Testis (tissue), 2 donors: ENCODE measurements at regions not wholly inside any gene's neighbourhood (a gene's known extent, or its start where the extent isn't known, plus 50 kb on each side); places are given as distances from the start of the nearest gene placed in this dataset.

ENCODE experiments used
- DNase-seq: peaks from one replicate; pipeline ENCODE4 v3.0.0-alpha.2; 2019
- H3K27ac ChIP-seq, 2 donors: fragments of 200-600 bp; sonication (generic); one replicate each; pipeline ENCODE4 v1.5.1; 2019
- H3K27me3 ChIP-seq: fragments of 200-600 bp; sonication (generic); one replicate; pipeline ENCODE4 v1.5.1; 2019
- H3K36me3 ChIP-seq: fragments of 200-600 bp; sonication (generic); one replicate; pipeline ENCODE4 v1.5.1; 2017; ENCODE audit warnings: low read depth; ENCODE audit errors: missing control alignments
- H3K4me1 ChIP-seq: fragments of 200-600 bp; sonication (generic); one replicate; pipeline ENCODE4 v1.5.1; 2019
- H3K4me3 ChIP-seq, 2 donors: fragments of 200-600 bp; sonication (generic); one replicate each; pipeline ENCODE4 v1.5.1; 2017 to 2019
- H3K9me3 ChIP-seq: fragments of 200-600 bp; sonication (generic); one replicate; pipeline ENCODE4 v1.5.1; 2017
- CTCF ChIP-seq, 3 experiments: fragments of 450-650 bp in 2 of 3; fragments of 200-600 bp in 1 of 3; sonication (generic) in 1 of 3; IDR thresholded peaks; one replicate each; pipeline ENCODE4 v1.5.1; 2016 to 2019; ENCODE audit warnings: antibody characterized with exemption in 3 of 3, mild to moderate bottlenecking in 2 of 3, moderate library complexity in 1 of 3
- POLR2A ChIP-seq: fragments of 450-650 bp; IDR thresholded peaks from one replicate; pipeline ENCODE4 v1.6.1; 2017; ENCODE audit warnings: antibody characterized with exemption, mild to moderate bottlenecking, moderate library complexity
- WGBS, 2 donors: methylation state at CpG; one replicate each; pipeline ENCODE4 v1.1.5; 2018; 5-methylcytosine and 5-hydroxymethylcytosine counted together
- intact Hi-C: fragments of 100-400 bp; cut with DNase I; formaldehyde crosslinking; loops from one replicate; pipeline ENCODE4 v1.15.1; 2023; ENCODE audit warnings: low total_unique reads

- no peak for TF ChIP-seq POLR2A
- TF ChIP-seq CTCF (IDR thresholded peaks at IDR 0.05): no peak
- DNase-seq: no peak
- H3K9me3 ChIP-seq: no peaks in the 10 kb centered on the region
- H3K36me3 ChIP-seq: no peaks in the 10 kb centered on the region
- no peaks in the 10 kb centered on the region for H3K27me3 ChIP-seq
- intact Hi-C loops: no loop called here
- H3K4me3 ChIP-seq: no peak overlapping the region
- peak overlapping the region in 1 of 2 donors; percentile 84 for H3K27ac ChIP-seq
- no peaks in the 10 kb centered on the region for H3K4me1 ChIP-seq
These were observed 1309.2 kb upstream of the WWC1 start for GRCh38 chr5:166982226-166982625.

- H3K27me3 ChIP-seq: no peaks in the 10 kb centered on the region
- no peaks in the 10 kb centered on the region for H3K9me3 ChIP-seq
- DNase-seq: no peak
- H3K27ac ChIP-seq: peak overlapping the region in 1 of 2 donors; percentile 10
- WGBS, 2 donors: 77 to 85% methylated on average over 1 of the region's 1 CpG
- TF ChIP-seq POLR2A (no peak), CTCF (IDR thresholded peaks at IDR 0.05) (no peak)
- H3K36me3 ChIP-seq: no peaks in the 10 kb centered on the region
- H3K4me1 ChIP-seq: no peaks in the 10 kb centered on the region
- H3K4me3 ChIP-seq: no peak overlapping the region
- intact Hi-C loops: no loop called here
These were observed 1299.8 kb upstream of the WWC1 start for GRCh38 chr5:166991601-166992000.

GRCh38 chr5:166992108-166992507 lies 1299.3 kb upstream of the WWC1 start:
- Histone ChIP-seq H3K9me3 (no peaks in the 10 kb centered on the region), H3K4me3 (no peak overlapping the region), H3K4me1 (no peaks in the 10 kb centered on the region), H3K27ac (peak overlapping the region in 1 of 2 donors; percentile 10), H3K27me3 (no peaks in the 10 kb centered on the region), H3K36me3 (no peaks in the 10 kb centered on the region)
- intact Hi-C loops: no loop called here
- no peak for DNase-seq
- TF ChIP-seq CTCF (IDR thresholded peaks at IDR 0.05) (no peak), POLR2A (no peak)
- 73 to 86% methylated on average over 2 of the region's 2 CpGs for WGBS, 2 donors

GRCh38 chr5:166992874-166993722 lies 1298.3 kb upstream of the WWC1 start:
- intact Hi-C loops: no loop called here
- Histone ChIP-seq H3K27ac (peak overlapping the region in 1 of 2 donors; percentile 52), H3K9me3 (no peaks in the 10 kb centered on the region), H3K4me1 (no peaks in the 10 kb centered on the region), H3K36me3 (no peaks in the 10 kb centered on the region), H3K27me3 (no peaks in the 10 kb centered on the region), H3K4me3 (no peak overlapping the region)
- TF ChIP-seq POLR2A (no peak), CTCF (IDR thresholded peaks at IDR 0.05) (no peak)
- no peak for DNase-seq
- 45 to 58% methylated on average over 11 of the region's 11 CpGs for WGBS, 2 donors

GRCh38 chr5:166994226-166994625 lies 1297.2 kb upstream of the WWC1 start:
- Histone ChIP-seq H3K27me3 (no peaks in the 10 kb centered on the region), H3K4me1 (no peaks in the 10 kb centered on the region), H3K9me3 (no peaks in the 10 kb centered on the region), H3K27ac (peak overlapping the region in 1 of 2 donors; percentile 52), H3K36me3 (no peaks in the 10 kb centered on the region), H3K4me3 (no peak overlapping the region)
- 52 to 57% methylated on average over 3 of the region's 3 CpGs for WGBS, 2 donors
- intact Hi-C loops: no loop called here
- TF ChIP-seq POLR2A: no peak
- TF ChIP-seq CTCF (IDR thresholded peaks at IDR 0.05): no peak
- DNase-seq: no peak
